HFFc6 (cell line): ENCODE measurements at regions not wholly inside any gene's neighbourhood (a gene's known extent, or its start where the extent isn't known, plus 50 kb on each side); places are given as distances from the start of the nearest gene placed in this dataset.

Experiments used
- DNase-seq: peaks from one replicate; pipeline ENCODE4 v3.0.0-alpha.2; 2018
- H3K27ac Mint-ChIP-seq: 2 replicates; pipeline ENCODE4 v1.8.0; 2020; ENCODE audit warnings: mild to moderate bottlenecking, mixed read lengths
- H3K27me3 Mint-ChIP-seq: 2 replicates; pipeline ENCODE4 v1.8.0; 2021; ENCODE audit warnings: mild to moderate bottlenecking, moderate library complexity, mixed read lengths; ENCODE audit not compliant: insufficient read depth
- H3K36me3 Mint-ChIP-seq: 2 replicates; pipeline ENCODE4 v1.8.0; 2021; ENCODE audit warnings: low read depth, mixed read lengths
- H3K4me1 Mint-ChIP-seq: 2 replicates; pipeline ENCODE4 v1.8.0; 2020; ENCODE audit warnings: low read depth, mixed read lengths
- H3K4me3 Mint-ChIP-seq: 2 replicates; pipeline ENCODE4 v1.8.0; 2020; ENCODE audit warnings: mild to moderate bottlenecking, moderate library complexity, mixed read lengths
- H3K9me3 Mint-ChIP-seq: 2 replicates; pipeline ENCODE4 v1.8.0; 2020; ENCODE audit warnings: mild to moderate bottlenecking, mixed read lengths
- CTCF ChIP-seq: fragments of 200-600 bp; sonication (generic); IDR thresholded peaks from 2 replicates; pipeline ENCODE4 v1.5.0; 2021; ENCODE audit warnings: antibody characterized with exemption, mild to moderate bottlenecking

- H3K27ac Mint-ChIP-seq = no peak overlapping the region
- H3K4me1 Mint-ChIP-seq = no peaks in the 10 kb centered on the region; the same call in 1 of the 2 replicates
- H3K4me3 Mint-ChIP-seq = no peak overlapping the region
- DNase-seq = no peak
- TF ChIP-seq CTCF = no peak
- no peaks in the 10 kb centered on the region for H3K9me3 Mint-ChIP-seq
- peaks cover 27% of the 10 kb centered on the region for H3K27me3 Mint-ChIP-seq
- no peaks in the 10 kb centered on the region for H3K36me3 Mint-ChIP-seq
Measured at GRCh38 chr20:37598100-37598543, 70.4 kb upstream of the BLCAP start.

DNA sequence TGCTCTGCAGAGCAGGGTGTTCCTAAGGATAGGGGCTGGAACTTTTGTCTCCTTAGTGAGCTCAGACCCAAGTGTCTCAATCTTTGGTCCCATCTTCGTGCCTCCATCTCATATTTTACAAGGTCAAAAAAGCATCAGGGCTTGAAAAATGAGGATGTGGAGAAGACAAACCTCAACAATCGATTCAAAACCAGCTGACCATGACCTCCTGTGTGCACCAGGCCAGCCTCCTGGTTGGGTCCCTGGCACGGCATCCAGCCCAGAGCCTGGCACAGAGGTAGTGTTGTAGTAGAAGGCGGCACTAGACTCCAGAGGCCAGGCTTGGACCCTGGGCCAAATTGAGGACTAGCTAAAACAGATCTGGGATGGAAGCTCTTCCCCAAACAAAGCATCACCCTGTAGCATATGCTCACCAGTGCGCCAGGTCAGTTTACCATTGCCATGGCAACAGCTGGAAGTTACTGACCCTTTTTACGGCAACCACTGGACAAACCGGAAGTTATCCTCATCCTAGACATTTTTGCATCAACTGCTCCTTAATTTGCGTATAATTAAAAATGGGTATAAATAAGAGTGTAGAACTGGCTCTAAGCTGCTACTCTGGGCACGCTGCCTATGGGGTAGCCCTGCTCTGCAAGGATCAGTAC lies 69.3 kb upstream of the BLCAP start:
- Mint-ChIP-seq H3K27ac (no peak overlapping the region), H3K27me3 (peaks cover 24% of the 10 kb centered on the region)

DNA sequence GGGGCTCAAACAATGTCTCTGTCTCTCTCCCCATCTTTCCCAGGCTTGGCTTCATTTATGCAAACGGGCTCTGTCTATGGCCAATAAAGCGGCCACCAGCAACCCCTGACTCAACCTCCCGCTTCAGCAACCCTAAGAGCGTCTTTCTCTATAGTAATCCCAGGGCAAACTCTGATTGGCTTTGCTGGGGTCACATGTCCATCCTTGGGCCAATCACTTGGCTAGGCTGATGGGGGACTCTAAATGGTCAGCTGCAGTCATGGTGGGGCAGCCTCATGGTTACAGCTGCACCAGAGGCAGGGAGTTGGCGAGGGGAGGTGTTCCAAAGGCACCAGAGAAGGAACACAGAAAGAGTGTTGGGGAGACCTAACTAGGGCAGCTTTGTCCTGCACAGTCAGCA lies 68.5 kb upstream of the BLCAP start:
- Mint-ChIP-seq H3K36me3 (no peaks in the 10 kb centered on the region), H3K27ac (no peak overlapping the region), H3K4me1 (no peaks in the 10 kb centered on the region; the same call in 1 of the 2 replicates), H3K27me3 (peaks cover 32% of the 10 kb centered on the region), H3K9me3 (no peaks in the 10 kb centered on the region), H3K4me3 (no peak overlapping the region)
- DNase-seq = no peak
- TF ChIP-seq CTCF = no peak

More for the DNA sequence above, 69.3 kb upstream of the BLCAP start:
- Mint-ChIP-seq H3K4me3 (no peak overlapping the region), H3K4me1 (no peaks in the 10 kb centered on the region; the same call in 1 of the 2 replicates), H3K36me3 (no peaks in the 10 kb centered on the region), H3K9me3 (no peaks in the 10 kb centered on the region)
- DNase-seq = no peak
- no peak for TF ChIP-seq CTCF

DNA sequence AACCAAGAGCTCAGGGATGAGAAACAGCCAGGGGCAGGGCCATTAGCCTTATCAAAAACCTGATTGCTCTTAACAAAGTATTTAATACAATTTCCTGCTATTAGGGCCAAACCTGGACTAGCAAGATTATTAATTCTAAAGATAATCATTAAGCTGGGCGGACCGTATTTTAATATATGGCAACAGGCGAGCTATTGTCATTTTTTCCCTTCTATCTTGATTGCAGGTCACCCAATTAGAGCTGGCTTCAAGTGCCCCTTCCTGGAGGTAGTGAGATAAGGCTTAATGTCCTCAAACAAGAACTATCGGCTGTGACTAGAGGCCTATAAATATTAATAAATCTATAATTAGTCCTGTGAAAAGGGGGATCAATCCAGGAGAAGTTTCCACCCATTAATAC lies 66.0 kb upstream of the BLCAP start:
- TF ChIP-seq CTCF = no peak
- no peaks in the 10 kb centered on the region; the same call in 1 of the 2 replicates for H3K4me1 Mint-ChIP-seq
- no peaks in the 10 kb centered on the region for H3K9me3 Mint-ChIP-seq
- H3K27ac Mint-ChIP-seq = no peak overlapping the region
- H3K36me3 Mint-ChIP-seq = no peaks in the 10 kb centered on the region
- H3K27me3 Mint-ChIP-seq = peaks cover 31% of the 10 kb centered on the region
- no peak overlapping the region for H3K4me3 Mint-ChIP-seq
- no peak for DNase-seq

DNA sequence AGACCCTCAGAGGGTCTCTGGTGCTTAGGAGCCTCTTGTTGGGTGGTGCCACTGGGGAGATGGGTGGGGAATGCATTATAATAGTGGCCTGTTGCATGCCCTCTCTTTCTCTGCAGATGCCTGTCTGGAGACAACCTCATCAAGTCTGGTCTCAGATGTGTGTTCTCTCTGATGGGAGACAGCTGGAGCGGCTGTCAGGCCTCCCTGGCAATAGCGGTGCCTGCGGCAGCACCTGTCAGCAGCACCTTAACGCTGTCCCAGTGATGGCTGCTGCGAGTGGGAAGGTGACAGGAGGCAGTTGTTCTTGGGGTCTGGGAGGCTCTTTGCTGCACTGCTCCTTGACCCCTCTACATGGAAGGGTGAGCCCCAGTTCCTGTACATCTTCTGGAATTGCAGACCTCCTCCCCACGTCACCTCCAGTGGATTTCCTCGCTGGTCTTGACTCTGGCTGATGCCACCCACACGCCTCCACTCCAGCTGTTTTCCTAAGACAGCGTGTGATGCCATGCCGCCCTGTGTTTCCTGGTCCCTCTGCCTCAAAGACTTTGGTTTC lies 63.3 kb upstream of the BLCAP start:
- no peaks in the 10 kb centered on the region; the same call in 1 of the 2 replicates for H3K36me3 Mint-ChIP-seq

More for the DNA sequence above, 63.3 kb upstream of the BLCAP start:
- no peak overlapping the region for H3K27ac Mint-ChIP-seq
- no peaks in the 10 kb centered on the region for H3K4me1 Mint-ChIP-seq
- no peak for DNase-seq
- H3K4me3 Mint-ChIP-seq = no peak overlapping the region
- no peak for TF ChIP-seq CTCF
- H3K9me3 Mint-ChIP-seq = no peaks in the 10 kb centered on the region
- H3K27me3 Mint-ChIP-seq = peaks cover 25% of the 10 kb centered on the region
